ENCODE measurements at regions not wholly inside any gene's neighbourhood (a gene's known extent, or its start where the extent isn't known, plus 50 kb on each side); places are given as distances from the start of the nearest gene placed in this dataset.

DNA sequence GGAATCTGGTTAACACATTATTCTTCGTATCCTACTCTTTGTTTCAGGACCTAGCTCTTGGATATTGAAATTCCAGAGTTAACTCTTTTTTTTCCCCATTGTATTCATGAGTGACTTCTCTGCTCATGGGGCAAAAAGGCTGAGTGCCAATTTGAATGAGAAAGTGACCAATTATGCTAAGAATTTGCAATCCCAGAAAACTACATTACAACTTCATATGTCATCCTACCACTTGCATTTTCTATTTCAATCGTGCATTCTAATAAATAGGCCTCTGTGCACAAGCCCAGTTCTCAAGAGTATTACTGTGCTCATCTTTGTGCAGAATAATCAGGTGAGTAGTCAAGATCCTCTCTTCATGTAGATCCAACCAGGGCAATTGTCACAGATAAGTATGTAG is 537.8 kb downstream of the OTOL1 start:
- no peak for TF ChIP-seq CBFA2T3 (IDR thresholded peaks at IDR 0.05)
- no peak for TF ChIP-seq SAP30 (IDR thresholded peaks at IDR 0.05; ENCODE audit: borderline replicate concordance, insufficient read depth, low read depth, low read length, poor library complexity, severe bottlenecking)
- TF ChIP-seq KAT8 (IDR thresholded peaks at IDR 0.05; ENCODE audit: low read depth), result no peak
- no peak for TF ChIP-seq ATF7 (IDR thresholded peaks at IDR 0.05)
- TF ChIP-seq NFIC (IDR thresholded peaks at IDR 0.05), result no peak
- TF ChIP-seq POLR2A (conservative IDR thresholded peaks at IDR 0.05), result no peak
- TF ChIP-seq ATF1 (CRISPR knock-in tag; IDR thresholded peaks at IDR 0.05), result no peak
- TF ChIP-seq ATF1 (tag; IDR thresholded peaks at IDR 0.05), result no peak
- TF ChIP-seq GATA2 (CRISPR knock-in tag; IDR thresholded peaks at IDR 0.05), result no peak
- no peak for TF ChIP-seq ZNF707 (CRISPR knock-in tag; conservative IDR thresholded peaks at IDR 0.05)
- TF ChIP-seq, protein P1, sequence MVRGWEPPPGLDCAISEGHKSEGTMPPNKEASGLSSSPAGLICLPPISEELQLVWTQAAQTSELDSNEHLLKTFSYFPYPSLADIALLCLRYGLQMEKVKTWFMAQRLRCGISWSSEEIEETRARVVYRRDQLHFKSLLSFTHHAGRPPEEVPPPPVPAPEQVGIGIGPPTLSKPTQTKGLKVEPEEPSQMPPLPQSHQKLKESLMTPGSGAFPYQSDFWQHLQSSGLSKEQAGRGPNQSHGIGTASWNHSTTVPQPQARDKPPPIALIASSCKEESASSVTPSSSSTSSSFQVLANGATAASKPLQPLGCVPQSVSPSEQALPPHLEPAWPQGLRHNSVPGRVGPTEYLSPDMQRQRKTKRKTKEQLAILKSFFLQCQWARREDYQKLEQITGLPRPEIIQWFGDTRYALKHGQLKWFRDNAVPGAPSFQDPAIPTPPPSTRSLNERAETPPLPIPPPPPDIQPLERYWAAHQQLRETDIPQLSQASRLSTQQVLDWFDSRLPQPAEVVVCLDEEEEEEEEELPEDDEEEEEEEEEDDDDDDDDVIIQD (CRISPR knock-in tag; IDR thresholded peaks at IDR 0.05), result no peak
